ENCODE measurements at regions not wholly inside any gene's neighbourhood (a gene's known extent, or its start where the extent isn't known, plus 50 kb on each side); places are given as distances from the start of the nearest gene placed in this dataset.

GRCh38 chr5:164346785-164347630 is 841.6 kb downstream of the MAT2B start:
- no peak for DNase-seq (ENCODE audit: low read depth in 2 of 2)

- DNase-seq (ENCODE audit: low read depth in 2 of 2) = no peak
Observed at GRCh38 chr5:164350236-164350635, 844.8 kb downstream of the MAT2B start.

GRCh38 chr5:164351245-164351834 is 845.9 kb downstream of the MAT2B start:
- no peak for DNase-seq (ENCODE audit: low read depth in 2 of 2)

- no peak for DNase-seq (ENCODE audit: low read depth in 2 of 2)
Observed at GRCh38 chr5:164352695-164353094, 847.3 kb downstream of the MAT2B start.

- DNase-seq (ENCODE audit: low read depth in 2 of 2) = no peak
Observed at GRCh38 chr5:164353155-164353554, 847.7 kb downstream of the MAT2B start.

- DNase-seq (ENCODE audit: low read depth in 2 of 2) = no peak
Observed at GRCh38 chr5:164354139-164354751, 848.8 kb downstream of the MAT2B start.

- DNase-seq (ENCODE audit: low read depth in 2 of 2) = no peak
Observed at GRCh38 chr5:164355267-164355830, 849.9 kb downstream of the MAT2B start.

- no peak for DNase-seq (ENCODE audit: low read depth in 2 of 2)
Observed at GRCh38 chr5:164356790-164357189, 851.4 kb downstream of the MAT2B start.

GRCh38 chr5:164357395-164358033 is 852.1 kb downstream of the MAT2B start:
- DNase-seq (ENCODE audit: low read depth in 2 of 2) = no peak

GRCh38 chr5:164358531-164359259 is 853.3 kb downstream of the MAT2B start:
- no peak for DNase-seq (ENCODE audit: low read depth in 2 of 2)

- no peak for DNase-seq (ENCODE audit: low read depth in 2 of 2)
Observed at GRCh38 chr5:164359260-164360255, 854.1 kb downstream of the MAT2B start.

- DNase-seq (ENCODE audit: low read depth in 2 of 2) = no peak
Observed at GRCh38 chr5:164360589-164360988, 855.2 kb downstream of the MAT2B start.

GRCh38 chr5:164361986-164362385 is 856.6 kb downstream of the MAT2B start:
- no peak for DNase-seq (ENCODE audit: low read depth in 2 of 2)

- no peak for DNase-seq (ENCODE audit: low read depth in 2 of 2)
Observed at GRCh38 chr5:164362835-164363234, 857.4 kb downstream of the MAT2B start.

GRCh38 chr5:164364237-164365208 is 859.1 kb downstream of the MAT2B start:
- no peak for DNase-seq (ENCODE audit: low read depth in 2 of 2)

- DNase-seq (ENCODE audit: low read depth in 2 of 2) = no peak
Observed at GRCh38 chr5:164370841-164371240, 865.4 kb downstream of the MAT2B start.

- no peak for DNase-seq (ENCODE audit: low read depth in 2 of 2)
Observed at GRCh38 chr5:164372892-164373291, 867.5 kb downstream of the MAT2B start.

- DNase-seq (ENCODE audit: low read depth in 2 of 2) = no peak
Observed at GRCh38 chr5:164373876-164374275, 868.5 kb downstream of the MAT2B start.

GRCh38 chr5:164375051-164375450 is 869.6 kb downstream of the MAT2B start:
- no peak for DNase-seq (ENCODE audit: low read depth in 2 of 2)

All from activated CD4-positive, alpha-beta T cell treated with anti-CD3 and anti-CD28 coated beads for 24 hours (primary cell).